Breast epithelium (tissue), 4 donors: ENCODE measurements at regions not wholly inside any gene's neighbourhood (a gene's known extent, or its start where the extent isn't known, plus 50 kb on each side); places are given as distances from the start of the nearest gene placed in this dataset.

ENCODE experiments used
- DNase-seq, 2 donors: peaks; one replicate each; pipeline ENCODE4 v3.0.0-alpha.2; 2019; ENCODE audit warnings: low spot score in 2 of 2
- H3K27ac ChIP-seq, 2 donors: fragments of 200-600 bp; sonication (generic) in 1 of 2; one replicate each; pipeline ENCODE4 v1.5.1; 2016 to 2019; ENCODE audit warnings: mild to moderate bottlenecking in 1 of 2
- H3K27me3 ChIP-seq, 2 donors: fragments of 200-600 bp; sonication (generic) in 1 of 2; one replicate each; pipeline versions ENCODE4 v1.5.1 to v1.6.0; 2017 to 2019; ENCODE audit warnings: control low read depth in 1 of 2, mild to moderate bottlenecking in 1 of 2
- H3K36me3 ChIP-seq: fragments of 200-600 bp; one replicate; pipeline ENCODE4 v1.5.1; 2019
- H3K4me1 ChIP-seq, 2 donors: fragments of 200-600 bp; sonication (generic); one replicate each; pipeline ENCODE4 v1.5.1; 2016 to 2019; ENCODE audit warnings: control low read depth in 1 of 2
- H3K4me3 ChIP-seq, 3 donors: fragments of 200-600 bp; sonication (generic); 1 replicate in 2 of 3; 2 replicates in 1 of 3; pipeline ENCODE4 v1.5.1; 2016 to 2019; ENCODE audit warnings: mild to moderate bottlenecking in 3 of 3, moderate library complexity in 2 of 3
- H3K9me3 ChIP-seq, 2 donors: fragments of 200-600 bp; sonication (generic) in 1 of 2; one replicate each; pipeline ENCODE4 v1.5.1; 2016 to 2019; ENCODE audit warnings: control low read depth in 1 of 2
- CTCF ChIP-seq, 3 donors: fragments of 450-650 bp; IDR thresholded peaks; one replicate each; pipeline ENCODE4 v1.5.1; 2016 to 2017; ENCODE audit warnings: antibody characterized with exemption in 3 of 3, mild to moderate bottlenecking in 3 of 3, moderate library complexity in 3 of 3
- POLR2A ChIP-seq: fragments of 450-650 bp; IDR thresholded peaks from one replicate; pipeline ENCODE4 v1.6.1; 2016; ENCODE audit warnings: antibody characterized with exemption, mild to moderate bottlenecking, moderate library complexity
- POLR2AphosphoS5 ChIP-seq, 3 donors: sonication (generic); formaldehyde crosslinking; IDR thresholded peaks; one replicate each; pipeline ENCODE4 v1.6.1; 2017; ENCODE audit warnings: antibody characterized with exemption in 3 of 3
- intact Hi-C: fragments of 100-400 bp; cut with DNase I; formaldehyde crosslinking; loops from one replicate; pipeline ENCODE4 v1.15.1; 2023; ENCODE audit warnings: low total_unique reads

GRCh38 chr9:36745977-36746376 lies 173.3 kb downstream of the MELK start:
- DNase-seq, result no peak
- no peaks in the 10 kb centered on the region for H3K9me3 ChIP-seq
- H3K27ac ChIP-seq, result no peak overlapping the region
- H3K27me3 ChIP-seq, result peaks cover 0 to 57% of the 10 kb centered on the region in 2 donors
- TF ChIP-seq POLR2AphosphoS5 (IDR thresholded peaks at IDR 0.05), result no peak
- TF ChIP-seq CTCF (IDR thresholded peaks at IDR 0.05), result no peak
- TF ChIP-seq POLR2A, result no peak
- H3K4me3 ChIP-seq, result no peak overlapping the region
- intact Hi-C loops, result no loop called here
- H3K4me1 ChIP-seq, result no peaks in the 10 kb centered on the region
- no peaks in the 10 kb centered on the region for H3K36me3 ChIP-seq

- Histone ChIP-seq H3K36me3 (no peaks in the 10 kb centered on the region), H3K4me1 (no peaks in the 10 kb centered on the region), H3K27ac (no peak overlapping the region), H3K9me3 (no peaks in the 10 kb centered on the region), H3K27me3 (peaks cover 0 to 53% of the 10 kb centered on the region in 2 donors), H3K4me3 (no peak overlapping the region)
- no peak for DNase-seq
- TF ChIP-seq POLR2AphosphoS5 (IDR thresholded peaks at IDR 0.05), result no peak
- no peak for TF ChIP-seq POLR2A
- TF ChIP-seq CTCF (IDR thresholded peaks at IDR 0.05), result no peak
- intact Hi-C loops, result no loop called here
Observed at GRCh38 chr9:36746415-36746814, 173.7 kb downstream of the MELK start.

DNA sequence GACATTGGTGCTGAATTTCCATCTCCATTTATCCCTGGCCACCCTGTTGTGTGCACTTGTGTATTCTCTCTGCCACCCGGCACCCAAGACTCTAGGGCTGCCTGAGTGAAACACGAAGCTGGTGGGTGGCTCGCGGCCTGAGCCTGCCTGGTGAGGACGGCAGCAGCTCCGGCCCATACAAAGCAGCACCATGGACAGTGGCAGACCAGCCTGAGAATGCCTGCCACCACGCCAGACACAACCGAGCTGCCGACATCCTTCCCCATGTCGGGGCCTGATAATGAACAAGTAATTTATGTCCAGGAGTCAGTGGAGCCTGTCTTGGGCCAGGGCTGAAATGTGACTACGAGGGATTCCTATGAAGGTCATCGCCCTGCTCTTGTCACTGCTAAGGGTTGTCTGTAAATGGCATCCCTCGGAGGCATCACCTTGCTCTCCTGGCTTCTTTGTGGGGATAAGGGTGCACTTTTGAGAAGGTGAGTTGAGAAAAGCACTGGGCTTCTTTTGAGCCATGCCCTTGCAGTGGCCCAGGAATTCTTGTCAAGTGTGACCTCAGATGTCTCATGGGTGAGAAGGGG lies 175.7 kb downstream of the MELK start:
- H3K9me3 ChIP-seq, result no peaks in the 10 kb centered on the region
- no peaks in the 10 kb centered on the region for H3K4me1 ChIP-seq
- no peaks in the 10 kb centered on the region for H3K36me3 ChIP-seq
- H3K27ac ChIP-seq, result no peak overlapping the region
- no peak for TF ChIP-seq CTCF (IDR thresholded peaks at IDR 0.05)
- no peak for TF ChIP-seq POLR2AphosphoS5 (IDR thresholded peaks at IDR 0.05)
- no peak for TF ChIP-seq POLR2A
- no peak for DNase-seq
- no peak overlapping the region for H3K4me3 ChIP-seq
- intact Hi-C loops, result no loop called here
- peaks cover 0 to 50% of the 10 kb centered on the region in 2 donors for H3K27me3 ChIP-seq

GRCh38 chr9:36749461-36749860 lies 176.8 kb downstream of the MELK start:
- Histone ChIP-seq H3K4me1 (no peaks in the 10 kb centered on the region), H3K36me3 (no peaks in the 10 kb centered on the region), H3K27me3 (peaks cover 0 to 46% of the 10 kb centered on the region in 2 donors), H3K4me3 (no peak overlapping the region), H3K9me3 (no peaks in the 10 kb centered on the region), H3K27ac (no peak overlapping the region)
- no peak for TF ChIP-seq CTCF (IDR thresholded peaks at IDR 0.05)
- intact Hi-C loops, result no loop called here
- no peak for DNase-seq

GRCh38 chr9:36750630-36751029 lies 177.9 kb downstream of the MELK start:
- intact Hi-C loops, result no loop called here
- Histone ChIP-seq H3K27ac (no peak overlapping the region), H3K4me3 (no peak overlapping the region), H3K36me3 (no peaks in the 10 kb centered on the region), H3K27me3 (peaks cover 0 to 50% of the 10 kb centered on the region in 2 donors), H3K9me3 (no peaks in the 10 kb centered on the region), H3K4me1 (no peaks in the 10 kb centered on the region)
- no peak for DNase-seq
- TF ChIP-seq POLR2AphosphoS5 (IDR thresholded peaks at IDR 0.05), result no peak
- TF ChIP-seq POLR2A, result no peak
- TF ChIP-seq CTCF (IDR thresholded peaks at IDR 0.05), result no peak
